Neural cell (in vitro differentiated cells): ENCODE measurements at regions not wholly inside any gene's neighbourhood (a gene's known extent, or its start where the extent isn't known, plus 50 kb on each side); places are given as distances from the start of the nearest gene placed in this dataset.

Source experiments
- CTCF ChIP-seq: fragments of 450-650 bp; IDR thresholded peaks from 2 replicates; pipeline ENCODE4 v1.5.1; 2014; ENCODE audit warnings: antibody characterized with exemption, mild to moderate bottlenecking, moderate library complexity; ENCODE audit not compliant: poor library complexity, severe bottlenecking
- EP300 ChIP-seq: fragments of 450-650 bp; conservative IDR thresholded peaks from 2 replicates; pipeline ENCODE4 v1.6.1; 2014; ENCODE audit warnings: antibody characterized with exemption, mild to moderate bottlenecking, moderate library complexity; ENCODE audit not compliant: poor library complexity, severe bottlenecking
- EZH2 ChIP-seq: fragments of 200-600, 300-800 bp; shearing (Covaris generic), sonication (generic); IDR thresholded peaks from 2 replicates; pipeline ENCODE4 v1.6.1; 2014; ENCODE audit warnings: antibody characterized with exemption, low read length, borderline replicate concordance, mild to moderate bottlenecking; ENCODE audit not compliant: insufficient read depth, poor library complexity, severe bottlenecking
- POLR2AphosphoS5 ChIP-seq: IDR thresholded peaks from 2 replicates; pipeline ENCODE4 v1.6.1; 2012
- RAD21 ChIP-seq: fragments of 450-650 bp; conservative IDR thresholded peaks from 2 replicates; pipeline ENCODE4 v1.6.1; 2014; ENCODE audit warnings: antibody characterized with exemption, mild to moderate bottlenecking, moderate library complexity
- REST ChIP-seq: IDR thresholded peaks from 2 replicates; pipeline ENCODE4 v1.6.1; 2012; ENCODE audit warnings: borderline replicate concordance
- SMC3 ChIP-seq: fragments of 450-650 bp; conservative IDR thresholded peaks from 2 replicates; pipeline ENCODE4 v1.6.1; 2014; ENCODE audit warnings: antibody characterized with exemption, mild to moderate bottlenecking, moderate library complexity; ENCODE audit not compliant: poor library complexity
- TAF1 ChIP-seq: IDR thresholded peaks from 2 replicates; pipeline ENCODE4 v1.6.1; 2012; ENCODE audit warnings: low read depth

- no peak for TF ChIP-seq CTCF
- no peak for TF ChIP-seq TAF1
- TF ChIP-seq SMC3, result no peak
- TF ChIP-seq EP300, result no peak
- TF ChIP-seq REST, result no peak
- TF ChIP-seq RAD21, result no peak
- TF ChIP-seq POLR2AphosphoS5, result no peak
- TF ChIP-seq EZH2, result no peak
Measured at GRCh38 chr17:70423562-70423961, 254.2 kb downstream of the KCNJ2 start.
